NB4 (cell line): ENCODE measurements at regions not wholly inside any gene's neighbourhood (a gene's known extent, or its start where the extent isn't known, plus 50 kb on each side); places are given as distances from the start of the nearest gene placed in this dataset.
"Not testable (repeated sequence)": the region's sequence is repeated elsewhere in the genome, so short reads cannot be mapped to it uniquely, and the experiment has no call there.

Source experiments
- POLR2A ChIP-seq: IDR thresholded peaks from 2 replicates; pipeline ENCODE4 v1.6.1; 2011; ENCODE audit warnings: mild to moderate bottlenecking; ENCODE audit not compliant: insufficient read length; ENCODE audit errors: extremely low read depth
- TF ChIP-seq, protein P1 (sequence below): IDR thresholded peaks from one replicate; pipeline ENCODE4 v1.5.1; 2012; ENCODE audit warnings: low read depth, low read length

DNA sequence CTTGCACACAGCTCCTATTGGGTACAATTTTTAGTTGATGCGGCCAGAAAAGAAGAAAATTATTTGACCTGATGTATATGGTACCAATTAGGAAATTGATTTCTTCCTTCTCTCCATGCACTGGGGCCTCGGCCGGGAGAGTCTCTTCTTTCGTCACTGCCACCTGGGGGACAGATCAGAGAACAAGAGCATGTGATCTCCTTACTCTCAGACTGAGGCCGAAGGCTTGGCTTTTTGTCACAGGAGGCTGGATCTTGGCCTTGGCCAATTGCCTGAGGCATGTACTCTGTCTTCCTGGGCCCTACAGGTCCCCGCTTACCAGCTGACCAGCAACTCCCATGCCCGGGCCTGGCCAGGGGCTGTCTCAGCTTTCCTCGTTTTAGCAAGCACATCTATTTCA is 330.3 kb downstream of the KLF13 start:
- not testable (repeated sequence) for TF ChIP-seq POLR2A
- TF ChIP-seq, protein P1, sequence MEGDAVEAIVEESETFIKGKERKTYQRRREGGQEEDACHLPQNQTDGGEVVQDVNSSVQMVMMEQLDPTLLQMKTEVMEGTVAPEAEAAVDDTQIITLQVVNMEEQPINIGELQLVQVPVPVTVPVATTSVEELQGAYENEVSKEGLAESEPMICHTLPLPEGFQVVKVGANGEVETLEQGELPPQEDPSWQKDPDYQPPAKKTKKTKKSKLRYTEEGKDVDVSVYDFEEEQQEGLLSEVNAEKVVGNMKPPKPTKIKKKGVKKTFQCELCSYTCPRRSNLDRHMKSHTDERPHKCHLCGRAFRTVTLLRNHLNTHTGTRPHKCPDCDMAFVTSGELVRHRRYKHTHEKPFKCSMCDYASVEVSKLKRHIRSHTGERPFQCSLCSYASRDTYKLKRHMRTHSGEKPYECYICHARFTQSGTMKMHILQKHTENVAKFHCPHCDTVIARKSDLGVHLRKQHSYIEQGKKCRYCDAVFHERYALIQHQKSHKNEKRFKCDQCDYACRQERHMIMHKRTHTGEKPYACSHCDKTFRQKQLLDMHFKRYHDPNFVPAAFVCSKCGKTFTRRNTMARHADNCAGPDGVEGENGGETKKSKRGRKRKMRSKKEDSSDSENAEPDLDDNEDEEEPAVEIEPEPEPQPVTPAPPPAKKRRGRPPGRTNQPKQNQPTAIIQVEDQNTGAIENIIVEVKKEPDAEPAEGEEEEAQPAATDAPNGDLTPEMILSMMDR = not testable (repeated sequence)
